Heart left ventricle (tissue), 13 donors: ENCODE measurements at regions not wholly inside any gene's neighbourhood (a gene's known extent, or its start where the extent isn't known, plus 50 kb on each side); places are given as distances from the start of the nearest gene placed in this dataset.
"Not testable (repeated sequence)": the region's sequence is repeated elsewhere in the genome, so short reads cannot be mapped to it uniquely, and the experiment has no call there.

Experiments
- CTCF ChIP-seq, 12 donors: fragments of 200-600 bp; sonication (generic) in 4 of 12; IDR thresholded peaks; one replicate each; pipeline versions ENCODE4 v1.5.0 to v1.8.0; 2018 to 2022; ENCODE audit warnings: antibody characterized with exemption in 12 of 12, mild to moderate bottlenecking in 5 of 12
- POLR2A ChIP-seq, 2 donors: fragments of 450-650 bp; IDR thresholded peaks; one replicate each; pipeline ENCODE4 v1.6.1; 2017; ENCODE audit warnings: antibody characterized with exemption in 2 of 2, mild to moderate bottlenecking in 2 of 2, moderate library complexity in 2 of 2
- donor health status: ischemic (EF 13 %, LVEDD 7.1; RV severe dilation, severe dysfunction).
- donor health status: DM: no; HTN: yes; CAD: no.
- donor health status: DM: no; HTN: no; CAD: no.
- donor health status: ischemic (EF 25% LVEDD 6.9; RV normal size, moderate dysfunction).
- donor health status: ischemic (EF 25% LVEDD 5.7; RV mildly dilated, moderate dysfunction).
- donor health status: ischemic (EF 35%, LVEDD 5.7; RV mildly dilated, moderate dysfunction).
- donor health status: nonischemic (EF 11% LVEDD 7.7; RV severe dilation, severe dysfunction).
- donor health status: DM: yes; HTN: yes; CAD: no.
- donor health status: PGD.
- donor health status: ischemic (EF 29% LVEDD 5.4; RV normal size, mild dysfunction).
- donor health status: nonischemic (EF 23%, LVEDD 6.1; RV moderate dilation, normal function).

GRCh38 chr16:29351271-29351969 lies 55.1 kb downstream of the NPIPB11 start:
- TF ChIP-seq CTCF, POLR2A (IDR thresholded peaks at IDR 0.05): not testable (repeated sequence)
